Stimulated activated effector memory CD8-positive, alpha-beta T cell treated with anti-CD3 and anti-CD28 coated beads, Interleukin-12 subunit alpha, Interleukin-12 subunit beta, amount 100 ng/mL, for 72 hours (primary cell): ENCODE measurements at regions not wholly inside any gene's neighbourhood (a gene's known extent, or its start where the extent isn't known, plus 50 kb on each side); places are given as distances from the start of the nearest gene placed in this dataset.

Experiments
- ATAC-seq: fragments of 150-1000 bp; cut with Tn5 transposase; 2 replicates; pipeline ENCODE4 v1.10.0; 2021
- DNase-seq, 2 donors: peaks; one replicate each; pipeline ENCODE4 v3.0.0; 2021 to 2022; ENCODE audit warnings: low spot score in 2 of 2
- H3K27ac Mint-ChIP-seq: one replicate; pipeline ENCODE4 v1.8.0; 2022; ENCODE audit warnings: mild to moderate bottlenecking, mixed read lengths
- H3K36me3 Mint-ChIP-seq: one replicate; pipeline ENCODE4 v1.8.0; 2022; ENCODE audit warnings: mild to moderate bottlenecking, mixed read lengths
- H3K4me1 Mint-ChIP-seq: one replicate; pipeline ENCODE4 v1.8.0; 2022; ENCODE audit warnings: mixed read lengths
- H3K4me3 Mint-ChIP-seq: one replicate; pipeline ENCODE4 v1.8.0; 2022; ENCODE audit warnings: mild to moderate bottlenecking, mixed read lengths
- H3K9me3 Mint-ChIP-seq: one replicate; pipeline ENCODE4 v1.8.0; 2022; ENCODE audit warnings: mixed read lengths

DNA sequence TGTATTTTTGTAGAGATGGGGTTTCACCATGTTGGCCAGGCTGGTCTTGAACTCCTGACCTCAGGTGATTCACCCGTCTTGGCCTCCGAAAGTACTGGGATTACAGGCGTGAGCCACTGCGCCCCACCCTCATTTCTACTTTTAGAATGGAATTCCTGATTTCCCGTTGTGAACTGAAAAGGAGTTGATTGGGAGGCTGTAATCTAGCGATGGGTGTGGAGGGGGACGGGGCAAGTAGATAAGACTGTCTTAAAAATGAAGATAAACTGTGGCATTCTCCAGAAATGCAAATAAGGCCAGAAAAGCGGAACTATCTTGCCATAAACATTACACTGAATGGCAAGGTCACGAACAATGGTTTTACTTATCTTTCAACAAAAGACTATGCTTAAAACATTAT lies 135.4 kb downstream of the TRIB2 start:
- Mint-ChIP-seq H3K4me1 (peaks cover 5% of the 10 kb centered on the region), H3K4me3 (no peak overlapping the region), H3K27ac (no peak overlapping the region), H3K9me3 (no peaks in the 10 kb centered on the region), H3K36me3 (no peaks in the 10 kb centered on the region)
- ATAC-seq, result no peak
- no peak for DNase-seq

DNA sequence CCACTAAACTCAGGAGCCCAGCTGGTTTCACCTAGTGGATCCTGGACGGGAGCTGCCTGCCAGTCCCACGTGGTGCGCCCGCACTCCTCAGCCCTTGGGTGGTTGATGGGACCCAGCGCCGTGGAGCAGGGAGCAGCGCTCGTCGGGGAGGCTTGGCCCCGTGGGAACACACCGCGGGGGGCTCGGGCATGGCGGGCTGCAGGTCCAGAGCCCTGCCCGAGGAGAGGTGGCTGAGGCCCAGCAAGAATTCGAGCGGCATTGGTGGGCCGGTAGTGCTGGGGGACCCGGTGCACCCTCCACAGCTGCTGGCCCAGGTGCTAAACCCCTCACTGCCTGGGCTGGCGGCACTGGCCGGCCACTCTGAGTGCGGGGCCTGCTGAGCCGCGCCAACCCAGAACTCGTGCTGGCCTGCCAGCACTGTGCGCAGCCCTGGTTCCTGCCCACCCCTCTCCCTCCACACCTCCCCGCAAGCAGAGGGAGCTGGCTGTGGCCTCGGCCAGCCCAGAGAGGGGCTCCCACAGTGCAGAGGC lies 137.3 kb downstream of the TRIB2 start:
- Mint-ChIP-seq H3K27ac (no peak overlapping the region), H3K4me1 (peaks cover 5% of the 10 kb centered on the region), H3K4me3 (no peak overlapping the region), H3K36me3 (no peaks in the 10 kb centered on the region), H3K9me3 (no peaks in the 10 kb centered on the region)
- ATAC-seq, result no peak
- no peak for DNase-seq

DNA sequence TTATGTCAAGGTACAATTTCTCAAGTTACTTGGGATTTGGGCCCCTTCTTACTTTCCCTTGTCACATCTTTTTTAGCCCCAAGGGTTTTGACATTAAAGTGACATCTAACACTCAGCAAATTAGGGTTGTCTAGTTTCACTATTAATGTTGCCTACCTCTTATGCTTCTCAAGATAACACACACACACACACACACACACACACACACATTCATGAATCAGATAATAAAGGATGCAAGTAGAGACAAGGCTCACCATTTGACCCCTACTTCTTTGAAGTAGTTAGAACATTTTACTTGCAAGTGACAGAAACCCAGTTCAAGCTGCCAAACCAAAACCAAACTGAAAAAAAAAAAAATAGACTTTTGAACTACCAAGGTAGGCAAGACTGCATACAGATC lies 138.8 kb downstream of the TRIB2 start:
- peaks cover 5% of the 10 kb centered on the region for H3K4me1 Mint-ChIP-seq
- H3K9me3 Mint-ChIP-seq, result no peaks in the 10 kb centered on the region
- H3K27ac Mint-ChIP-seq, result no peak overlapping the region
- H3K36me3 Mint-ChIP-seq, result no peaks in the 10 kb centered on the region
- DNase-seq (no peak), ATAC-seq (peak; percentile 79)
- H3K4me3 Mint-ChIP-seq, result peak overlapping the region; percentile 12

DNA sequence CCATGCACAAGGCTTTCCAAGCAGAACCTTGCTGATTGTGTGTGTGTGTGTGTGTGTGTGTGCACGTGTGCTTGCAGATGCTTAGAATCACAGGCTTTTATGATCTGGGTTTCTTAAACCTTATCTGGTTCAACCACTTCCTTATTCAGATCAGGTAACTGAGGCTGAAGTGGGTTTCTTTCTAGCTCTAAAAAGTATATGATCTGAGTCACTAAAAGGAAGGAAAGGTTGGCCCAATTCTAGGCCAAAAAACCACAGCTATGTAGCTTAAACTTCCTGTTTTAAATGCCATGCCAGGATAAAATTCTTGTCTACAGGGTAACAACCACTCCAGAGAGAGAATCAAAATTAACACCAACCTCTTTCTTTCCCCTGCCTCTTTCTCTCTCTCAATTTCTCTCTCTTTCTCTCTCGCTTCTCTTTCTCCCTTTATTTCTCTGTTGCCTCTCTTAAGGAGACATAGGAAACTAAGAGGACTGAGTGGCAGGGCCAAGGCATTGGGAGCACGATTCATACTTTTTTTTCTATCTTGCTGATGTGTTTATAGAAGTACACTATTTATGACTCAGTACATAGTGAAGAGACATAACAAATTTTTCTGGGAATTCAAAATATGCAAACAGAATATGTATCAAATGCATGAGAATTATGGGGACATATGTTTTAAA lies 140.3 kb downstream of the TRIB2 start:
- Mint-ChIP-seq H3K27ac (no peak overlapping the region), H3K4me1 (peaks cover 14% of the 10 kb centered on the region), H3K9me3 (no peaks in the 10 kb centered on the region), H3K36me3 (no peaks in the 10 kb centered on the region), H3K4me3 (no peak overlapping the region)
- DNase-seq (no peak), ATAC-seq (peak; percentile 90)

DNA sequence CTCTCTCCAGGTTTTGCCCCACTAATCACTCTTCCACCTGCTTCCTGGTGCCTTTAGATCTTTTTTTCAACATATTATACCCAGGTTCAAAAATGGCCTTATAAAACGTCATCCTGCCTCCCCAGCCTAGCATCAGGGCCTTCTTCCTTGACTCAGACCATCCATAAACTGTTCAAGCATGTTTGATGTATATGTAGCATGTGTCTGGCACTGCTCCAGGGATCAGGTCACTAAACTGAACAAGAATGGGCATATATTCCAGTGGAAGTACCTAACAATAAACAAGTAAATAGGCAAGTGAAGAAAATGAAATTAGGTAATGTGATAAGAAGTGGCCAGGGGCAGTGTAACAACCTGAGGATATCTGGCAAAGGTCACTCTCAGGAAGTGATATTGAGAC lies 141.2 kb downstream of the TRIB2 start:
- H3K27ac Mint-ChIP-seq, result no peak overlapping the region
- H3K9me3 Mint-ChIP-seq, result no peaks in the 10 kb centered on the region
- H3K36me3 Mint-ChIP-seq, result no peaks in the 10 kb centered on the region
- no peak overlapping the region for H3K4me3 Mint-ChIP-seq
- ATAC-seq (no peak), DNase-seq (no peak)
- H3K4me1 Mint-ChIP-seq, result peaks cover 14% of the 10 kb centered on the region

DNA sequence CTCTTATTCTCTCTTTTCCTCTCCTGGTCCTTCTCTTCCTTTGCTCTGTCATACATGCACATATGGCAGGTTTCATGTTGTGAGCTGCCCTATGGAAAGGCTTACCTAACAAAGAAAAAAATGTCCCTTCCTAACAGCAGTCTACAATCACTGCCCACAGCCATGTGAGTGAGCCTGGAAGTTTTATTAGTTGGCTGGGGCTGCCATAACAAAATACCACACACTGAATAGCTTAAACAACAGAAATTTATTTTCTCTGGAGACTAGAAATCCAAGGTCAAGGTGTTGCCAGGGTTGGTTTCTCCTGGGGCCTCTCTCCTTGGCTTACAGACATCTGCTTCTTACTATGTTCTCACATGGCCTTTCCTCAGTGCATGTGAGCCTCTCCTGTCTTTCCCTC lies 142.1 kb downstream of the TRIB2 start:
- peaks cover 5% of the 10 kb centered on the region for H3K9me3 Mint-ChIP-seq
- no peaks in the 10 kb centered on the region for H3K36me3 Mint-ChIP-seq
- ATAC-seq, result no peak
- H3K27ac Mint-ChIP-seq, result no peak overlapping the region
- DNase-seq, result no peak
- peaks cover 14% of the 10 kb centered on the region for H3K4me1 Mint-ChIP-seq
- H3K4me3 Mint-ChIP-seq, result no peak overlapping the region

DNA sequence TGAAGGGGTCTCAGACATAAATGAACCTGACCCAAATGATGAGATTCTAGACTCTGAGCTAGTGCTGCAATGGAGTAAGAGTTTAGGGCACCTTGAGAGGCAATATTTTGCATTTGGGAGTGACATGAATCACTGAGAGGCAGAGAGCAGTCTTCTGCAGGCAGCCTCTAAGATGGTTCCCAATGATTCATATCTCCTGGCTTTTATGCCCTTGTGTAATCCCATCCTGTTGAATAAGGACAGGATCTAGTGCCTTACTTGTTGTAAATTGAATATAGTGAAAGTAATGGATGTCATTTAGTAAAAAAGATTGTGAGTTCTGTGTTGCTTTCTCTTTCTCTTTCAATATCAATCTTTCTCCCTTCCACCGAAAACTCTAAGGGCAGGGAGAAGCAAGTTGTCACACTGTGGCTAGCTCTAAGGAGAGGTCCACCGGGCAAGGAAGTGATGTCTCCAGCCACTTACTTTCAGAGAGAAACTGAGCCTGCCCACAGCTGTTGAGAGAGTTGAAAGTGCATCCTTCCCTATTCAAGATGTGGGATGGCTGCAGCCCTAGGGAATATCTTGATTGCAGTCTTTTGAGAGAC lies 144.7 kb downstream of the TRIB2 start:
- Mint-ChIP-seq H3K4me3 (peak overlapping the region; percentile 26), H3K36me3 (no peaks in the 10 kb centered on the region), H3K4me1 (peaks cover 10% of the 10 kb centered on the region), H3K9me3 (peaks cover 16% of the 10 kb centered on the region), H3K27ac (no peak overlapping the region)
- DNase-seq, result peak in 1 of 2 donors; percentile 52
- peak; percentile 64 for ATAC-seq

DNA sequence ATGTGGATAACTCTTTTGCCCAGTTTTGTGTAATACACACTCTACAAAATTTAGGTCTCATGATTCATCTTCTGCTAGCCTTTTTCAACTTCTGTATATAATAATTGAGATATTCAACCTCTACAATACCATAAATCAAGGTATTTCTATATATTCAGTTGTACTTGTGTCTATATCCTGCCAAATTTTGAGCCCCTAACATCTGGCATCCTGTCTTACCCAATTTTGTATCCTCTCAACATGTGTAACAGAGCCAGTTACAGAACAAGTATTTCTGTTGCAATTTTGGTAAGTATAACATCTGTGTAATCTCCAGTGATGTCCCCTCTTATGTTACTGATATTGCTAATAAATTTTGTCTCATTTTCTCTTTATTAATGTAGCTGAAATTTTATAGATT lies 145.8 kb downstream of the TRIB2 start:
- H3K36me3 Mint-ChIP-seq, result no peaks in the 10 kb centered on the region
- H3K27ac Mint-ChIP-seq, result no peak overlapping the region
- ATAC-seq (no peak), DNase-seq (no peak)
- H3K4me3 Mint-ChIP-seq, result no peak overlapping the region
- peaks cover 10% of the 10 kb centered on the region for H3K4me1 Mint-ChIP-seq
- H3K9me3 Mint-ChIP-seq, result peaks cover 16% of the 10 kb centered on the region

DNA sequence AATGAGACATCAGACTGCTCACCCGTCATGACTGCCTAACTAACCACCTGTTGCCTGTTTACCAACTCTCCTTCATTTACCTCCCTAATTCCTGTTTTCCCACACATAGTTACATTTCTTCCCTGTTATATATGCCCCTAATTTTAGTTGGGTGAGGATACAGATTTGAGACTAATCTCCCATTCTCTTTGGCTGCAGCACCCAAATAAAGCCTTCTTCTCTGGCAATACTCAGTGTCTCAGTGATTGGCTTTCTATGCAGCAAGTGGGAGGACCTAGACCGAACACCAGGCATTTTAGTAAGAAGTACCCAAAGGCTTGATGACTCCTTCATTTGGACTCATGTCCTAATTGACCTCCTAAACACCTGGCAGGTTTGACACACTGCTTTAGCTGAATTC lies 147.2 kb downstream of the TRIB2 start:
- no peak for ATAC-seq
- H3K36me3 Mint-ChIP-seq, result no peaks in the 10 kb centered on the region
- no peak for DNase-seq
- H3K4me3 Mint-ChIP-seq, result no peak overlapping the region
- peaks cover 16% of the 10 kb centered on the region for H3K9me3 Mint-ChIP-seq
- H3K27ac Mint-ChIP-seq, result no peak overlapping the region
- peaks cover 10% of the 10 kb centered on the region for H3K4me1 Mint-ChIP-seq

DNA sequence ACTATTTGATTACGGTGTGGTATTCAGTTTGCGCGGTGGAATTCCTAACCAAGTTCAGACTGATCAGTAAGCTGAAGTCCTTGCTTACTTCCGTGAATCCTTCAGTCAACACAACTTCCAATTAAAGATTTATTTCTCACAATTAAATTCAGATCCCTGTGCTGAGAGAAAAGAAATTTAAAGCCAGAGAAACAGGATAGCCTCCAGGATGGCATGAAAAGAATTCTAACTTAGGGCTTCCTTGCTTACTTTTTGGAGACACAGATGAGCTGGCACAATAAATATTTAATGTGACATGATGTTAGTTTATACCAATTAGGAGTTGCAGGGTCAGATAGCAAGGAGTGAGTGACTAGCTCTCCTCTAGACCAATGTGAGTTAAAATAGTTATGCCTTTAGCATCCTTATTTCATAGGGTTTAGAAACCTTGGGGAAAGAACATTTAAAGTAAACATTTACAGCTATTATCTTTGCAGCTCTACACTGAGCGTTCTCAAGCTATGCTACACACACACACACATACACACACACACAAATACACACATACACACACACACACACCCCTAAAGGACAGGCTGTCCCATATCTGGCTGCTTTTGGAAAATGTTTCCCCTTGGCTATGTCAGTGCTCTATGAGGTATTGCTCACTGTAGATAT lies 151.0 kb downstream of the TRIB2 start:
- Mint-ChIP-seq H3K27ac (no peak overlapping the region), H3K4me1 (no peaks in the 10 kb centered on the region), H3K4me3 (no peak overlapping the region), H3K9me3 (peaks cover 16% of the 10 kb centered on the region), H3K36me3 (no peaks in the 10 kb centered on the region)
- no peak for ATAC-seq
- no peak for DNase-seq

DNA sequence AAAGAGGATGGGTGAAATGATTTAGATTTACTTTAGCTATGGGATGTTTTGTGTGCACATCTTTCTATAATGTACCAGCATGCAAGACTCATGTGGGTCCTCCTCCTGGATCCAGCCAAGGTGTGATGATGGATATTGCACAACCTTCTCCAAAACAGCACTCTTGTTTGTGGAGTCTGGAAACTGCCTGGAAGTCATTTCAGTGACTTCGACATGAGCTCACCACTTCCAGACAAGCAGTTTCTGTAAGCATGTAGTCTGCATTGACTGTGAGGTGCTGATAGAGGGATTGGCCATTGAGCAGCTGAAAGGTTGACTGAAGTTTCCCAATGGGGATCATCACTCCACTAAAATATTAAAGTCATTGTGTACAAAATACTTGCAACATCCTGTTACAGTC lies 154.0 kb downstream of the TRIB2 start:
- Mint-ChIP-seq H3K27ac (no peak overlapping the region), H3K4me3 (no peak overlapping the region), H3K36me3 (no peaks in the 10 kb centered on the region), H3K9me3 (no peaks in the 10 kb centered on the region), H3K4me1 (peaks cover 5% of the 10 kb centered on the region)
- ATAC-seq (no peak), DNase-seq (no peak)

DNA sequence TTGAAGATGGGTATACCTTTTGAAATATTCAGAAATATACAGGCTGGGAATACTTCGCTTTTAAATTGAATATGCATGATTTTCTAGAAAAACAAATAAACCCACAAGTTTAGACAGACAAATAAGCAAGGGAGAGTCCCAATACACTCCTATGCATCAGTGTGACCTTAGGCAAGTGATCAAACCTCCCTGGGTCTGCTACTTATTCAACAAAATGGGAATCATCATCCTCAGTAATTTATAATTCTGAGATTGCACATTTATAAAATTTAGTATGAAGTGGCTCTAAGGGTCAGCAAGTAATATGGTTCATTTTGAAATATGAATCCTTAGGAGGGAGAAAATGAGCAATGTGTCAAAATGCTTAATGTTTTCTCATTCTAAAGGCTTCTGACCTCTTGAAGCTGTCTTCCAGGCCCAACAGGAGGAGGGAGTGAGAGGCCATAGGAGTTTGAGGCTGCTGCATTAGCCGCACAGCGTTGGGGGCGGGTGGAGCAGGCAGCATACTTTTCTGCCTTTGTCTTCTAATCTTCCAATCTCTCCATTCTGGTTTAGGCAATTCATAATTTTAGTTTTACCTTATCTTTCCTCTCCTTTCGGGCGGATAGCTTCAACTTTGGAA lies 155.1 kb downstream of the TRIB2 start:
- Mint-ChIP-seq H3K27ac (no peak overlapping the region), H3K4me1 (peaks cover 5% of the 10 kb centered on the region), H3K9me3 (no peaks in the 10 kb centered on the region), H3K36me3 (no peaks in the 10 kb centered on the region), H3K4me3 (no peak overlapping the region)
- DNase-seq (no peak), ATAC-seq (no peak)

DNA sequence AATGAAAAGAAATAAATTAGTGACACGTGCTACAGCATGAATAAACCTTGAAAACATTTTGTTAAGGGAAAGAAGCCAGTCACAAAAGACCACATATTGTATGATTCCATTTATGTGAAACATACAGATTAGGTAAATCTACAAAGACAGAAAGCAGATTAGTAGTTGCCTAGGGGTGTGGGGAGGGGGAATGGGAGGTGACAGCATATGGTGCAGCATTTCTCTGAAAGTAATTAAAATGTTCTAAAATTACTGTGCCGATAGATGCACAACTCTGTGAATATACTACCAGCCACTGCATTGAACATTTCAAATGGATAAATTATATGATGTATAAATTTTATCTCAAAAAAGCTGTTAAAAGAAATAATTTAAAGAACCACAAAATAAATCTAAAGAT lies 161.0 kb downstream of the TRIB2 start:
- DNase-seq (no peak), ATAC-seq (no peak)
- no peak overlapping the region for H3K4me3 Mint-ChIP-seq
- H3K4me1 Mint-ChIP-seq, result peaks cover 5% of the 10 kb centered on the region
- no peak overlapping the region for H3K27ac Mint-ChIP-seq
- H3K9me3 Mint-ChIP-seq, result no peaks in the 10 kb centered on the region
- no peaks in the 10 kb centered on the region for H3K36me3 Mint-ChIP-seq

DNA sequence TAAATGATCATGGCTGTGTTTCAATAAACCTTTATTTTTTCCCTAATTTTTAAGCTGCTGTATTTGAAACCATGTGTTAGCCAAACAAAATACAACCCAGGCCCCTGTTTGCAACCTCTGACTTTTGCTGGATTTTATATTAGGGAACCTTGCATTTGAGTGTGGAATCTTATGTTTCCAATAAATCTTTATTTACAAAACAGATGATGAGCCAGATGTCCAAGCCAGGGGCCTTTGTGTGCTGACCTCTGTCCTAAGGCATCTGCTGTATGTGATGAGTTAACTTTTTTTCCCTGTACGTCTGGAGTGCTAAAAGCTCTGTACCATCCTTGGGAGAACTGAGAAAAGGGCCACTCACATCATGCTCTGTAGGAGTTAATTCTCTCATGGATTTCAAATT lies 162.9 kb downstream of the TRIB2 start:
- Mint-ChIP-seq H3K27ac (no peak overlapping the region), H3K4me3 (no peak overlapping the region), H3K4me1 (peaks cover 5% of the 10 kb centered on the region), H3K36me3 (no peaks in the 10 kb centered on the region), H3K9me3 (no peaks in the 10 kb centered on the region)
- no peak for DNase-seq
- no peak for ATAC-seq

DNA sequence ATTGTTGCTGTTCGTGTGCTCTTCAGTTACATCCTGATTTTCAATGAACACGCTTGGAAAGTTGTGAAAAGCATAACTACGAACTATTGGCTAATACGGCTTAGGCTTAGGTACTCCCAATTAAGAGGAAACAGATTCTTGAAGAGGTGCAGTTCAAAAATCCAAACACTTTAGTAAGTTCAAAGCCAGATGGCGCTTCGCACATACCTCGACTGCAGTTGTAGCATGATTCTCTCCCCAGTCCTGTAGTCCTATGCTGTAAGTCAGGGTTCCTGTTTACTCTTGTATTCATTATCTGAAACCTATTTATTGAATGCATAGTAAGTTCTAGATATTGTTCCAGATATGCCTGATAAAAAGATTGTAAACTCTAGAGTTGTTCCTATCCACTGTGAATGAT lies 165.2 kb downstream of the TRIB2 start:
- no peak for DNase-seq
- peaks cover 5% of the 10 kb centered on the region for H3K4me1 Mint-ChIP-seq
- H3K36me3 Mint-ChIP-seq, result no peaks in the 10 kb centered on the region
- no peak overlapping the region for H3K4me3 Mint-ChIP-seq
- ATAC-seq, result no peak
- H3K27ac Mint-ChIP-seq, result no peak overlapping the region
- no peaks in the 10 kb centered on the region for H3K9me3 Mint-ChIP-seq

DNA sequence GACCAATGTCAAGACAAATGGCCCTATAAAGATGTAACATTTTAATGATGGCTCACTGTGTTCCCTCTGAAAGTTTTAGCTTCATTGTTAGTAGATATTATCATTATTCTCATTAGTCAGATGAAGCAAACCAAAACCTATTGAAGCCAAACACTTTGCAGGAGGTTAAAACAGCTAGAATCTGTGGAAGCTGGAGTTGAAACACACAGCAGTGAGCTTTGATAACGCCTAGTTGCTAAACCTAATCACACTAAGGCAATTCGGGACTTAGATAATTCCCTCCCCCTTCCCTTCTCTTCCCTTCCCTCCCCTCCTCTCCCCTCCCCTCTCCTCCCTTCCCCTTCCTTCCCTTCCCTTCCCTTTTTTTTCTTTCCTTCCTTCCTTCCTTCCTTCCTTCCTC lies 165.7 kb downstream of the TRIB2 start:
- no peak overlapping the region for H3K27ac Mint-ChIP-seq
- H3K36me3 Mint-ChIP-seq, result no peaks in the 10 kb centered on the region

More for the DNA sequence above, 165.7 kb downstream of the TRIB2 start:
- DNase-seq (no peak), ATAC-seq (no peak)
- no peaks in the 10 kb centered on the region for H3K9me3 Mint-ChIP-seq
- peaks cover 5% of the 10 kb centered on the region for H3K4me1 Mint-ChIP-seq
- H3K4me3 Mint-ChIP-seq, result no peak overlapping the region
